ENCODE measurements at regions not wholly inside any gene's neighbourhood (a gene's known extent, or its start where the extent isn't known, plus 50 kb on each side); places are given as distances from the start of the nearest gene placed in this dataset.

DNA sequence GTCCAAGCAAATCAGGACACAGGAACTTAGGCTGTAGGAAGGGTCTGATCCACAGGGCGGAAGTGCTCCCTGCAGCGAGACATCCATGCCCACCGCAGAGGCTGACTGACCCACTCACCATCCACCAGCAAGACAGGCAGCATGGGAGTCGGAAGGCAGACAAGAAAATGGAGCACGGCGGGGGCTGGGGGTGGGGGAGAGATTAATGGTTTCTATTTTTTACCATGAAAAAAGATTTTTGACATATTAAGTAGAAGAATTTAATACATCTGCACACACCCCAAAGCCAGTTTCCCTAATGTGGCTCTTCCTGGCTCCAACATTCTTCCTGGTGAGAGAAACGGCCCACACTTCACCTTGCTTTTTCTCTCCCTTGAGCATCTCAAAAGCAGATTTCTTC lies 55.1 kb upstream of the ST8SIA3 start:
- Mint-ChIP-seq H3K27me3 (ENCODE audit: low read depth, poor library complexity) (peaks cover 4% of the 10 kb centered on the region), H3K9me3 (no peaks in the 10 kb centered on the region), H3K27ac (no peak overlapping the region), H3K4me3 (no peak overlapping the region), H3K4me1 (peaks cover 6% of the 10 kb centered on the region), H3K36me3 (ENCODE audit: low read depth) (no peaks in the 10 kb centered on the region)
- no peak for TF ChIP-seq CTCF (IDR thresholded peaks at IDR 0.05)
- DNase-seq, result no peak

DNA sequence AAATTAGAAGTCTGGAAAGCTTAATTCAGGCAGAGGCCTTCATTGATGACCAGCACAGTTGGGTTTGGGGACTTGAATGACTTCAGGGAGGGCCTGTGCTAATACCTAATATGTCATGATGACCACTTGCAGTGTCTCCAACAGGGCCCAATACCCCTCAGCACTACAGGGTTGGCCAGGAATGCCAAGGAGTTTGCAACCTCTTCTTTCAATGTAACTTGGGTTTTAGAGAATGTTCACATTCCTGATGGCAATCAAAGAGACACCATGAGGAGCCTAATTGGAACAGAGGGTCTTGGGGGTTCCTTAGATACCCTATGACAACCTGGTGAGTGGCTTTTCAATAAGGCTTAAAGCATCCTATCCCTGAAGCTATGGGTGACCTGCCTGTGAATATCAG lies 52.4 kb upstream of the ST8SIA3 start:
- Mint-ChIP-seq H3K27me3 (ENCODE audit: low read depth, poor library complexity) (peaks cover 8% of the 10 kb centered on the region), H3K4me3 (no peak overlapping the region), H3K9me3 (no peaks in the 10 kb centered on the region), H3K27ac (no peak overlapping the region), H3K36me3 (ENCODE audit: low read depth) (no peaks in the 10 kb centered on the region), H3K4me1 (peaks cover 9% of the 10 kb centered on the region)
- DNase-seq, result no peak
- no peak for TF ChIP-seq CTCF (IDR thresholded peaks at IDR 0.05)

DNA sequence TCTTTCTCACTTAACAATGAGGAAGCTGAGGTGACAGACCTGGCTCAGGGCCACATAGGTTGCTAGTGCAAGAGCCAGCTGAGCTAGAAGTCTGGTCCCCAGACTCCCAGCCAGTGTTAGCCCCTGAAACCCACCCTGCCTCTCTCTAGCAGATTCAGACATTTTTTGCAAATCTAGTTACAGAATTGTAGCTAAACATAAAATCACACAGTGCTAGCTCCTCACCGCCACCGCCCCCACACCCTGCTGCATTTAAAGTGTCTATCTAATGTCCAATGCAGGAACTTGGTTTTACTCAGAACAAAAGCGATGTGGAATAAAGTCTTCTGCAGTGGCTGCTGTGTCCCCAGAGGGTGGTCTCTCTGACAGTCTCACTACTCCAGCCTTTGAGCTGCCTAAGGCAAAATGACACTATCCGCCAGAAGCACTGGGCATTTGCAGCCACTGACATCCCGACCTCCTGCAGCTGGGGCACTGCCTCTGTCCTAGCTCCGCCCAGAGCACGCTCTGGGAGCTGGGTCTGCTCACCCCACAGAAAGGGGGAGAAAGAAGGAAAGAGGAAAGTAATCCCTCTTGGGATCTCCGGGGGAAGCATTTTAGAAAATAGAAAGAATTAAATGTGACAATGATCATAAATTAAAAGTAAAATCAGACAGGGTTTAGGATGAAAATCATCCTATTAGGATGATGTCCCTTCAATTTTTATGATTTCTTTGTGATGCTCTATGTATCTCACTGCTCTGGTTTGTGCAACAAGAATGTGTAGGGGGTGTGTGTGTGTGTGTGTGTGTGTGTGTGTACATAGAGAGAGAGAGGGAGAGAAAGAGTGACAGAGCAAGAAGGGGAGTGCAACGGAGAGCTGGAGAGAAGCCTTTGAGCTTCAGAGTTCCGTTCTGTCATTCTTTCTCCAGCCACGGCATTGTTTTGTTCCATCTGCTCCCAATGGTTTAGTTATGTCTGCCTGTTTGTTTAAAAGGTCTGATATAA lies 50.5 kb upstream of the ST8SIA3 start:
- H3K4me3 Mint-ChIP-seq, result no peak overlapping the region
- peaks cover 15% of the 10 kb centered on the region for H3K27me3 Mint-ChIP-seq (ENCODE audit: low read depth, poor library complexity)
- H3K9me3 Mint-ChIP-seq, result no peaks in the 10 kb centered on the region
- H3K4me1 Mint-ChIP-seq, result peaks cover 9% of the 10 kb centered on the region
- peak; percentile 24 for DNase-seq
- H3K36me3 Mint-ChIP-seq (ENCODE audit: low read depth), result no peaks in the 10 kb centered on the region
- no peak overlapping the region for H3K27ac Mint-ChIP-seq
- no peak for TF ChIP-seq CTCF (IDR thresholded peaks at IDR 0.05)
